DND-41 (cell line): ENCODE measurements at regions not wholly inside any gene's neighbourhood (a gene's known extent, or its start where the extent isn't known, plus 50 kb on each side); places are given as distances from the start of the nearest gene placed in this dataset.
"Not testable (repeated sequence)": the region's sequence is repeated elsewhere in the genome, so short reads cannot be mapped to it uniquely, and the experiment has no call there.

Experiments
- ATAC-seq: fragments of 200-7000 bp; cut with Tn5 transposase; 3 replicates; pipeline ENCODE4 v1.9.1; 2021; ENCODE audit warnings: low read depth; ENCODE audit not compliant: insufficient read depth
- DNase-seq: peaks from one replicate; pipeline ENCODE4 v3.0.0-alpha.2; 2020
- H2AFZ ChIP-seq: 2 replicates; pipeline ENCODE4 v1.6.0; 2012; ENCODE audit warnings: low read depth, low read length
- H3K27ac ChIP-seq: 2 replicates; pipeline ENCODE4 v1.5.1; 2012; ENCODE audit warnings: low read length, inconsistent platforms
- H3K27me3 ChIP-seq: fragments of 200-600 bp; sonication (generic); 2 replicates; pipeline ENCODE4 v1.6.0; 2012; ENCODE audit warnings: low read length, mild to moderate bottlenecking, inconsistent platforms; ENCODE audit not compliant: insufficient read depth, poor library complexity
- H3K36me3 ChIP-seq: 2 replicates; pipeline ENCODE4 v1.5.1; 2012; ENCODE audit warnings: low read length, inconsistent platforms; ENCODE audit not compliant: insufficient read depth
- H3K4me1 ChIP-seq: 2 replicates; pipeline ENCODE4 v1.5.1; 2012; ENCODE audit warnings: mild to moderate bottlenecking, low read length; ENCODE audit not compliant: insufficient read depth
- H3K4me2 ChIP-seq: 2 replicates; pipeline ENCODE4 v1.6.0; 2012; ENCODE audit warnings: mild to moderate bottlenecking, moderate library complexity, low read length, inconsistent platforms; ENCODE audit not compliant: insufficient read depth
- H3K4me3 ChIP-seq, 2 experiments: fragments of 200-600 bp in 1 of 2; shearing (Covaris generic) in 1 of 2; 2 replicates each; pipeline ENCODE4 v1.5.1; 2012 to 2016; ENCODE audit warnings: inconsistent platforms in 2 of 2, low read length in 2 of 2, mild to moderate bottlenecking in 2 of 2, low read depth in 1 of 2, moderate library complexity in 1 of 2
- H3K79me2 ChIP-seq: 2 replicates; pipeline ENCODE4 v1.6.0; 2012; ENCODE audit warnings: low read length, inconsistent platforms; ENCODE audit not compliant: insufficient read depth
- H3K9ac ChIP-seq: 2 replicates; pipeline ENCODE4 v1.6.0; 2012; ENCODE audit warnings: low read depth, mild to moderate bottlenecking, inconsistent platforms, low read length, moderate library complexity
- H3K9me3 ChIP-seq: 2 replicates; pipeline ENCODE4 v1.5.1; 2012; ENCODE audit warnings: low read length, moderate library complexity, mild to moderate bottlenecking, inconsistent platforms; ENCODE audit not compliant: insufficient read depth, severe bottlenecking
- H4K20me1 ChIP-seq: 2 replicates; pipeline ENCODE4 v1.6.0; 2012; ENCODE audit warnings: low read length; ENCODE audit not compliant: insufficient read depth
- EZH2 ChIP-seq: IDR thresholded peaks from 3 replicates; pipeline ENCODE4 v1.6.1; 2012; ENCODE audit warnings: borderline replicate concordance, low read depth, mild to moderate bottlenecking, moderate library complexity, low read length, inconsistent platforms; ENCODE audit not compliant: severe bottlenecking
- TF ChIP-seq, protein P1 (sequence below): IDR thresholded peaks from 2 replicates; pipeline ENCODE4 v1.5.1; 2012; ENCODE audit warnings: borderline replicate concordance, low read length, moderate library complexity, mild to moderate bottlenecking; ENCODE audit not compliant: poor library complexity, severe bottlenecking; ENCODE audit errors: extremely low read depth

DNA sequence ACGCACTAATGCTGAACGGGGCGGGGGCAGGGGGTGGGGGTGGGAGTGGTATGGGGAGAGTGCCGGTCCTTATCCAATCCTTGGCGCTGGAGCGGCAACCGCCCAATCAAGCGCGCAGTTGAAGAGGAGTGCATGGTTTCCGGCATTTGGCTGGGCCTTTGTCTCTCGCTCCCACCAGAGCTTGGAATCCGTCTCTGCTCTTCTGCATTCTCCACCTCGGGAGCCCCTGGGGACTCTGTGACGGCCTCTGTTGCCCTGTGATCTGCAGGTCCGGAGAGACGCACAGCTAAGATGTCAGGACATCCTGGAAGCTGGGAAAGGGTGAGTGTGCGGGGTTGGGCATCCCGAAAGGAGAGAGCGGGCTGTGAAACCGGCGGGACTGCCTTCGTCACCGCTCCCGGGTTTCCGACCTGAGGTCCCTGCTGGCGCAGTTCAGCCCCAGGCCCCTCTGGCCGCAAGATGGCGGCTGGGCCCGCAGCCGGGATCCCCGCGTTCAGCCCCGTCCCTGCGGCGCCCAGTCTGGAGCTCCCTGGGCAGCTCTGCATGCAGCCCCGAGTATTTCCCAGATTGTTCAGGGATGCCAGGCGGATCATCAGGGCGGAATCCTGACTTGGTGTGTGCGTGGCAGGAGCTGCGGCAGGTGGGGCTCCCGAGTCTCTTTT, 53.6 kb upstream of the ZNF254 start:
- Histone ChIP-seq H3K36me3 (peaks cover 29% of the 10 kb centered on the region), H3K27me3 (no peaks in the 10 kb centered on the region), H3K79me2 (peaks cover 52% of the 10 kb centered on the region), H2AFZ (peak overlapping the region; percentile 97), H3K9ac (peak overlapping the region; percentile 97), H3K4me1 (peaks cover 43% of the 10 kb centered on the region), H4K20me1 (peaks cover 5% of the 10 kb centered on the region; the same call in 1 of the 2 replicates), H3K4me2 (peak overlapping the region; percentile 84), H3K9me3 (no peaks in the 10 kb centered on the region), H3K27ac (peak overlapping the region; percentile 99), H3K4me3 (peak overlapping the region; percentile 97 to 99; a peak in 3 of 4 replicates)
- ATAC-seq = peak; percentile 97
- peak; percentile 93 for DNase-seq
- TF ChIP-seq, protein P1, sequence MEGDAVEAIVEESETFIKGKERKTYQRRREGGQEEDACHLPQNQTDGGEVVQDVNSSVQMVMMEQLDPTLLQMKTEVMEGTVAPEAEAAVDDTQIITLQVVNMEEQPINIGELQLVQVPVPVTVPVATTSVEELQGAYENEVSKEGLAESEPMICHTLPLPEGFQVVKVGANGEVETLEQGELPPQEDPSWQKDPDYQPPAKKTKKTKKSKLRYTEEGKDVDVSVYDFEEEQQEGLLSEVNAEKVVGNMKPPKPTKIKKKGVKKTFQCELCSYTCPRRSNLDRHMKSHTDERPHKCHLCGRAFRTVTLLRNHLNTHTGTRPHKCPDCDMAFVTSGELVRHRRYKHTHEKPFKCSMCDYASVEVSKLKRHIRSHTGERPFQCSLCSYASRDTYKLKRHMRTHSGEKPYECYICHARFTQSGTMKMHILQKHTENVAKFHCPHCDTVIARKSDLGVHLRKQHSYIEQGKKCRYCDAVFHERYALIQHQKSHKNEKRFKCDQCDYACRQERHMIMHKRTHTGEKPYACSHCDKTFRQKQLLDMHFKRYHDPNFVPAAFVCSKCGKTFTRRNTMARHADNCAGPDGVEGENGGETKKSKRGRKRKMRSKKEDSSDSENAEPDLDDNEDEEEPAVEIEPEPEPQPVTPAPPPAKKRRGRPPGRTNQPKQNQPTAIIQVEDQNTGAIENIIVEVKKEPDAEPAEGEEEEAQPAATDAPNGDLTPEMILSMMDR = peak; percentile 21
- TF ChIP-seq EZH2 = no peak

GRCh38 chr19:24033963-24034342, 53.0 kb upstream of the ZNF254 start:
- no peak for TF ChIP-seq EZH2
- TF ChIP-seq, protein P1 = no peak
- Histone ChIP-seq H3K79me2 (peaks cover 57% of the 10 kb centered on the region), H4K20me1 (peaks cover 7% of the 10 kb centered on the region; the same call in 1 of the 2 replicates), H3K9ac (peak overlapping the region; percentile 97), H3K4me2 (peak overlapping the region; percentile 84), H3K4me3 (peak overlapping the region; percentile 97 to 99), H2AFZ (peak overlapping the region; percentile 97), H3K36me3 (peaks cover 34% of the 10 kb centered on the region), H3K27ac (peak overlapping the region; percentile 99), H3K9me3 (no peaks in the 10 kb centered on the region), H3K27me3 (no peaks in the 10 kb centered on the region), H3K4me1 (peaks cover 46% of the 10 kb centered on the region)
- peak; percentile 37 for ATAC-seq
- peak; percentile 56 for DNase-seq

DNA sequence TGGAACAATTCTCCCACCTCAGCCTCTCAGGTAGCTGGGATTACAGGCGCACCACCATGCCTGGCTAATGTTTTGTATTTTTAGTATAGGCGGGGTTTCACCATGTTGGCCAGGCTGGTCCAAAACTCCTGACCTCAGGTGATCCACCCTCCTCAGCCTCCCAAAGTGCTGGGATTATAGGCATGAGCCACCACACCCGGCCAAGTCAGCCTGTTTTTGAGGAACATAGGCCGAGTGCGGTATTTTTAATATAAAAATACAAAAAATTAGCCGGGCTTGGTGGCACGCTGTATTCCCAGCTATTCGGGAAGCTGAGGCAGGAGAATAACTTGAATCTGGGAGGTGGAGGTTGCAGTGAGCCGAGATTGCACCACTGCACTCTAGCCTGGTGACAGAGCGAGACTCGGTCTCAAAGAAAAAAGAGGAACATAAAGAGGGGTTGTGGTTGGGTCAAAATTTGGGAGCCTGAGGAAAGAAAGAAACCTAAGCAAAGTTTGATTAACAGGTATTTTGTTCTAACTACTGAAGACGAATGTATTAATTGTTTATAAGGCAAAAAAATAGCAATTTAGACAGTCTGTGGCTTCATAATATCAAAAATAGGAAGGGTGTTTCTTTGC, 51.6 kb upstream of the ZNF254 start:
- H3K9ac ChIP-seq = peak overlapping the region; percentile 97

More for the DNA sequence above, 51.6 kb upstream of the ZNF254 start:
- not testable (repeated sequence) for H2AFZ ChIP-seq, H3K9me3 ChIP-seq, DNase-seq, H3K27me3 ChIP-seq, H3K27ac ChIP-seq, ATAC-seq
- Histone ChIP-seq H3K79me2 (peaks cover 71% of the 10 kb centered on the region), H3K4me1 (peaks cover 46% of the 10 kb centered on the region), H3K36me3 (peaks cover 48% of the 10 kb centered on the region), H4K20me1 (peaks cover 12% of the 10 kb centered on the region; the same call in 1 of the 2 replicates), H3K4me2 (peak overlapping the region; percentile 84), H3K4me3 (peak overlapping the region; percentile 97 to 99; a peak in 3 of 4 replicates)
